Type B pancreatic cell (in vitro differentiated cells): ENCODE measurements at regions not wholly inside any gene's neighbourhood (a gene's known extent, or its start where the extent isn't known, plus 50 kb on each side); places are given as distances from the start of the nearest gene placed in this dataset.

Experiments used
- DNase-seq: peaks from one replicate; pipeline ENCODE4 v3.0.0; 2021; ENCODE audit warnings: mixed read lengths; ENCODE audit not compliant: unreplicated experiment; ENCODE audit errors: extremely low spot score
- H3K27ac Mint-ChIP-seq: 2 replicates; pipeline ENCODE4 v1.8.0; 2021; ENCODE audit warnings: mild to moderate bottlenecking, mixed read lengths
- H3K27me3 Mint-ChIP-seq: 2 replicates; pipeline ENCODE4 v1.8.0; 2021; ENCODE audit warnings: mixed read lengths
- H3K36me3 Mint-ChIP-seq: 2 replicates; pipeline ENCODE4 v1.8.0; 2021; ENCODE audit warnings: mixed read lengths
- H3K4me1 Mint-ChIP-seq: one replicate; pipeline ENCODE4 v1.8.0; 2021; ENCODE audit warnings: mixed read lengths; ENCODE audit not compliant: unreplicated experiment
- H3K4me3 Mint-ChIP-seq: 2 replicates; pipeline ENCODE4 v1.8.0; 2021; ENCODE audit warnings: mild to moderate bottlenecking, mixed read lengths
- H3K9me3 Mint-ChIP-seq: 2 replicates; pipeline ENCODE4 v1.8.0; 2021; ENCODE audit warnings: mixed read lengths
- TF ChIP-seq, protein P1 (sequence below): fragments of 200-600 bp; sonication (generic); conservative IDR thresholded peaks from 2 replicates; pipeline ENCODE4 v1.5.0; 2021; ENCODE audit warnings: antibody characterized with exemption, mild to moderate bottlenecking

DNA sequence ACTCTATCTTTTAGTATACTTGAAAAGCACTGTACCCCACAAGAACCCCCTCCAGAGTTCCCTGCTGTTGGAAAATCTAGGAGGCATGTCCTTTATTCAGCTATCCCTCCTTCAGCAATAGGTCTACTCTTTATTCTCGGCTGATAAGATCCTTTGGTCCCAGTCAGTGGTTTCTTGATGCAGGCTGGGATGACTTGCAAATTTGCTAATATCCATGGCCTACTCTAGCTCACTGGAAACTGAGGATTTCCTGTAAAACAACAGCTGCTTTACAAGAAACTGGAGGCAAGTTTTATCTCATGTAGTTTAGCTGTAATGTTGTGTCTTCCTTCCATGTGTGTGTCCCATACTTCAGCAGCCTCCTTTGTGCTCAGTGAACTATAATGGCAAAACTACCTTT is 183.9 kb upstream of the SCN7A start:
- DNase-seq: no peak
- Mint-ChIP-seq H3K4me1 (peaks cover 4% of the 10 kb centered on the region), H3K27ac (no peak overlapping the region), H3K36me3 (no peaks in the 10 kb centered on the region), H3K27me3 (no peaks in the 10 kb centered on the region), H3K4me3 (no peak overlapping the region), H3K9me3 (no peaks in the 10 kb centered on the region)
- TF ChIP-seq, protein P1, sequence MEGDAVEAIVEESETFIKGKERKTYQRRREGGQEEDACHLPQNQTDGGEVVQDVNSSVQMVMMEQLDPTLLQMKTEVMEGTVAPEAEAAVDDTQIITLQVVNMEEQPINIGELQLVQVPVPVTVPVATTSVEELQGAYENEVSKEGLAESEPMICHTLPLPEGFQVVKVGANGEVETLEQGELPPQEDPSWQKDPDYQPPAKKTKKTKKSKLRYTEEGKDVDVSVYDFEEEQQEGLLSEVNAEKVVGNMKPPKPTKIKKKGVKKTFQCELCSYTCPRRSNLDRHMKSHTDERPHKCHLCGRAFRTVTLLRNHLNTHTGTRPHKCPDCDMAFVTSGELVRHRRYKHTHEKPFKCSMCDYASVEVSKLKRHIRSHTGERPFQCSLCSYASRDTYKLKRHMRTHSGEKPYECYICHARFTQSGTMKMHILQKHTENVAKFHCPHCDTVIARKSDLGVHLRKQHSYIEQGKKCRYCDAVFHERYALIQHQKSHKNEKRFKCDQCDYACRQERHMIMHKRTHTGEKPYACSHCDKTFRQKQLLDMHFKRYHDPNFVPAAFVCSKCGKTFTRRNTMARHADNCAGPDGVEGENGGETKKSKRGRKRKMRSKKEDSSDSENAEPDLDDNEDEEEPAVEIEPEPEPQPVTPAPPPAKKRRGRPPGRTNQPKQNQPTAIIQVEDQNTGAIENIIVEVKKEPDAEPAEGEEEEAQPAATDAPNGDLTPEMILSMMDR: no peak

DNA sequence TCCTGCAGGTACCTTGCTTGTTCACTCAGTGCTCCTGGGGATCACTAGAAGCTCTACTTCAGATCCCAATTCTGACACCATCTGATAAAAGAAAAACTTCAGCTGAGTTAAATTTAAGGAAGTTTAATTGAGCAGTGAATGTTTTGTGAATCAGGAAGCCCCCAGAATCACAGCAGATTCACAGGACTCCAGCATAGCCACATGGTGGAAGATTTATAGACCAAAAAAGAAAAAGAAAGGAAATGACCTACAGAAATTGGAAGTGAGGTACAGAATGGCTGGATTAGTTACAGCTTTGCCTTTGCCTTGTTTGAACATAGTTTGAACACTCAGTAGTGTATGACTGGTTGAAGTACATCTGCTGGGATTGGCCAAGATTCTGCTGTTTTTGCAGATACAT is 182.7 kb upstream of the SCN7A start:
- H3K36me3 Mint-ChIP-seq: no peaks in the 10 kb centered on the region
- no peak overlapping the region for H3K4me3 Mint-ChIP-seq
- no peaks in the 10 kb centered on the region for H3K27me3 Mint-ChIP-seq
- no peak overlapping the region for H3K27ac Mint-ChIP-seq
- DNase-seq: no peak
- H3K4me1 Mint-ChIP-seq: peaks cover 4% of the 10 kb centered on the region
- no peaks in the 10 kb centered on the region for H3K9me3 Mint-ChIP-seq
- TF ChIP-seq, protein P1: no peak

DNA sequence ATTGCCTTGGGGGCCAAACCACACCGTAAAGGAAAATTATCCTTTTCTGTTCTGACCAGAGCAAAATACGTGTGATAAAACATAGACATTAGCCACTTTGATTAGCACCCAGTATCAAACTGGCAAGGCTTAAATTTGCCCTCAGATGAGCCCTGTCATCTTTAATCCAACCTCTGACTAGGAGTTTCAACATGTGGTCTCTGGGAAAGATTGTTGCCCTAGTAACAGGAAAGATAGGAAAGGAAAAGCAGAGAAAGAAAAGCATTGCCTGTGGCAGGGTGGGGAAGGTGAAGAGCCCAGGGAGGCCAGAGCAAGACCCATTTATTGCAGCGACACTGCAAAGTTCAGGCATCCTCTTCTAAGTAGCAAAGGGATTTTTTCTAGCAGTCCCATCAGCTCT is 181.5 kb upstream of the SCN7A start:
- TF ChIP-seq, protein P1: no peak
- H3K9me3 Mint-ChIP-seq: no peaks in the 10 kb centered on the region
- H3K4me1 Mint-ChIP-seq: peaks cover 4% of the 10 kb centered on the region
- H3K27me3 Mint-ChIP-seq: no peaks in the 10 kb centered on the region
- DNase-seq: no peak
- H3K27ac Mint-ChIP-seq: no peak overlapping the region
- H3K4me3 Mint-ChIP-seq: no peak overlapping the region
- no peaks in the 10 kb centered on the region for H3K36me3 Mint-ChIP-seq

DNA sequence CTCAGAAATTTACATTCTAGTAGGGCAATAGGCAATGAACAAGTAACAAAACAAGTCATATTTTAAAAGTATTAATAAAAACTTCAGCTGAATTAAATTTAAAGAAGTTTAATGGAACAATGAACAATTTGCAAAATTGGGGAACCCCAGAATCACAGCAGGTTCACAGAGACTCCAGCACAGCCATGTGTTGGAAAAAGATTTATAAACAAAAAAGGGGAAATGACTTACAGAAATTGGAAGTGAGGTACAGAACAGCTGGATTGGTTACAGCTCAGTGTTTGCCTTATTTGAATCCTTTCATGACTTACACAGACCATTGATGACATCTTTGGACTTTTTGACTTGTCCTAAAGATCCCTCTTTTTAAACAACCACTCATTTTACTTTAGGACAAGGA is 179.9 kb upstream of the SCN7A start:
- TF ChIP-seq, protein P1: no peak
- Mint-ChIP-seq H3K4me1 (peaks cover 4% of the 10 kb centered on the region), H3K27me3 (no peaks in the 10 kb centered on the region), H3K9me3 (no peaks in the 10 kb centered on the region), H3K36me3 (no peaks in the 10 kb centered on the region), H3K4me3 (no peak overlapping the region), H3K27ac (no peak overlapping the region)
- DNase-seq: no peak

DNA sequence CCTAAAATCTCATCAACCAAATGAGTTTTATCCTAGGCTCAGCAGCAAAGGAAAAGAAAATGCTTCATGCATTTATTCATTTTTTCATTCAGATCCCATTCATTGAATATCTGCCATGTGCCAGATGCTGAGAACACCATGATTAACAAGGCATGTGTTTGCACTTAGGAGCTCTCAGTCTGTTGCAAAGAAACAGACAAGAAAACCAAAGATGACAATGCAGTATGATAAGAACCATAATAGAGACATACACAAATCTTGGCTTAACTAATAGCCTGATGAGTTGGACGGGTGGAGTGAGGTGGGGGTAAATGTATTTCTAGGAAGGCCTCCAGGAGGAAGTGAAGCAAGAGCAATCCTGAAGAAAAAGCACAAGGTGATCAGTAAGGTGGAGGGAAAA is 177.8 kb upstream of the SCN7A start:
- no peak for DNase-seq
- no peaks in the 10 kb centered on the region for H3K27me3 Mint-ChIP-seq
- H3K4me3 Mint-ChIP-seq: no peak overlapping the region
- no peaks in the 10 kb centered on the region for H3K36me3 Mint-ChIP-seq
- H3K27ac Mint-ChIP-seq: no peak overlapping the region
- TF ChIP-seq, protein P1: no peak
- no peaks in the 10 kb centered on the region for H3K9me3 Mint-ChIP-seq
- H3K4me1 Mint-ChIP-seq: peaks cover 4% of the 10 kb centered on the region

DNA sequence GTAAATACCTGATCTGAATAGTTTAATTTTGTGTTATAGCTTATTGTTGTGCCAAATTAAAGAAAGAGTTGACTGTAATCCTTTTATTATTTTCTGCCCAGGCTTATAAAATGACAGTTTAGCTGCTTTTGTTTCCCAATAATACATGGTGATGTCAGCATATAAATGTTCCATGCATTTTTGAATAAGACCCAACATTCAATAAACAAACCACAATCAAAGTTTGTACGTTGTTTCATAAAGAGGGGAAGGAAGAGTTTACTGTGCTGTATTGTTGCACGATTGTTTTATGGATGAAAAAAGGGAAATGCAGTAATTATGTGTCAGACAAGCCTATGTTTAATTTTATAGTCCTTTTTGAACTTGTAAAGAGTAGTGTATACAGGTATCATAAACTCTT is 177.2 kb upstream of the SCN7A start:
- Mint-ChIP-seq H3K27ac (no peak overlapping the region), H3K4me1 (peaks cover 4% of the 10 kb centered on the region), H3K27me3 (no peaks in the 10 kb centered on the region), H3K36me3 (no peaks in the 10 kb centered on the region), H3K4me3 (no peak overlapping the region), H3K9me3 (no peaks in the 10 kb centered on the region)
- DNase-seq: no peak
- TF ChIP-seq, protein P1: no peak
